MM.1S (cell line): ENCODE measurements at regions not wholly inside any gene's neighbourhood (a gene's known extent, or its start where the extent isn't known, plus 50 kb on each side); places are given as distances from the start of the nearest gene placed in this dataset.

Source experiments
- DNase-seq: peaks from one replicate; pipeline ENCODE4 v3.0.0-alpha.2; 2015
- H2AFZ ChIP-seq: fragments of 300-600 bp; sonication (generic); 2 replicates; pipeline ENCODE4 v1.6.0; 2016; ENCODE audit warnings: antibody characterized with exemption, low read length
- H3F3A ChIP-seq: fragments of 300-600 bp; sonication (generic); 2 replicates; pipeline ENCODE4 v1.6.1; 2016; ENCODE audit warnings: mild to moderate bottlenecking, antibody characterized with exemption, low read length, moderate library complexity, mixed read lengths; ENCODE audit not compliant: insufficient read depth
- H3K27ac ChIP-seq: fragments of 300-600 bp; sonication (generic); 2 replicates; pipeline ENCODE4 v1.5.1; 2016; ENCODE audit warnings: mild to moderate bottlenecking, low read length
- H3K27me3 ChIP-seq: fragments of 300-600 bp; sonication (generic); replicated peaks from 2 replicates; pipeline ENCODE4 v1.6.0; 2016; ENCODE audit warnings: low read length; ENCODE audit not compliant: insufficient read depth
- H3K36me3 ChIP-seq: fragments of 300-600 bp; sonication (generic); replicated peaks from 2 replicates; pipeline ENCODE4 v1.6.1; 2016; ENCODE audit warnings: mild to moderate bottlenecking, low read length, mixed read lengths; ENCODE audit not compliant: insufficient read depth
- H3K4me1 ChIP-seq: fragments of 300-600 bp; sonication (generic); 2 replicates; pipeline ENCODE4 v1.6.1; 2016; ENCODE audit warnings: low read length, mixed read lengths
- H3K4me2 ChIP-seq: fragments of 300-600 bp; sonication (generic); 2 replicates; pipeline ENCODE4 v1.6.0; 2016; ENCODE audit warnings: low read depth, low read length
- H3K4me3 ChIP-seq: fragments of 300-600 bp; sonication (generic); 2 replicates; pipeline ENCODE4 v1.5.1; 2016; ENCODE audit warnings: low read length, mixed read lengths
- H3K79me2 ChIP-seq: fragments of 300-600 bp; sonication (generic); 2 replicates; pipeline ENCODE4 v1.6.1; 2016; ENCODE audit warnings: mixed run types, low read length, mixed read lengths
- H3K9ac ChIP-seq: fragments of 300-600 bp; sonication (generic); 2 replicates; pipeline ENCODE4 v1.6.1; 2016; ENCODE audit warnings: low read length, mixed read lengths
- H3K9me2 ChIP-seq: fragments of 300-600 bp; sonication (generic); replicated peaks from 2 replicates; pipeline ENCODE4 v1.6.1; 2016; ENCODE audit warnings: mild to moderate bottlenecking, low read length, mixed read lengths; ENCODE audit not compliant: insufficient read depth
- H3K9me3 ChIP-seq: fragments of 300-600 bp; sonication (generic); replicated peaks from 2 replicates; pipeline ENCODE4 v1.6.1; 2016; ENCODE audit warnings: mild to moderate bottlenecking, low read length, mixed read lengths; ENCODE audit not compliant: insufficient read depth
- H4K20me1 ChIP-seq: fragments of 300-600 bp; sonication (generic); 2 replicates; pipeline ENCODE4 v1.6.1; 2016; ENCODE audit warnings: mild to moderate bottlenecking, low read length, moderate library complexity, mixed read lengths; ENCODE audit not compliant: insufficient read depth
- EZH2 ChIP-seq: fragments of 300-600 bp; sonication (generic); optimal IDR thresholded peaks from 2 replicates; pipeline ENCODE3; 2017; ENCODE audit warnings: low read depth, mild to moderate bottlenecking, antibody characterized with exemption, low read length, mixed read lengths
- EZH2phosphoT487 ChIP-seq: fragments of 300-600 bp; sonication (generic); IDR thresholded peaks from 2 replicates; pipeline ENCODE4 v1.6.1; 2018; ENCODE audit warnings: antibody characterized with exemption, low read length
- TF ChIP-seq, protein P1 (sequence below): fragments of 300-600 bp; sonication (generic); IDR thresholded peaks from 2 replicates; pipeline ENCODE4 v1.5.1; 2016; ENCODE audit warnings: antibody characterized with exemption, low read length, mixed read lengths

DNA sequence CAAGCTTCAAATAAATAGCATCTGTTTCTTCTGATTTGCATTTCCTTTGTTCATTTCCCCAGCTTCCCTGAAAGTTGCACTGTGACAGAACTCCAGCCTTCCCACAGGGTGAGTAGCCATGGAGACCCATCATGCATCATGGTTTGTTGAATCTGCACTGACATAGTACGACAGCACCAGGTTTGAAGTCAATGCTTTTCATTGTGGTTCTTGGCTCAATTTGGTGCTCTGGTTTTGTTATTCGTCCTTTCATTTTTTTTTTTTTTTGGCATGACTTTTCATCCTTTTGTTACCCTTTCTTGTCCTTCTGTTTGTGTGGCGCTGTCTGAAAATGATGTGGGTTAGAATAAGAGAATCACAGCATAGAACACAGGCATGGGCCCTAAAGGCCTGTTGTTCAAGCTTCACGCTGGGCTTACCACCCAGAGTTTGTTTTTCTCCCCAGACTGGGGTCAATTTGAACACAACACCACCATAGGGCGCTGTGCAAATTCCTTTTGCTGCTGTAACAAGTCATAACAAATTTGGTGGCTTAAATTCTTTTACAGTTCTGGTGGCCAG, 206.2 kb upstream of the CDH10 start:
- Histone ChIP-seq H3K36me3 (no peaks in the 10 kb centered on the region), H3K9me3 (no peaks in the 10 kb centered on the region), H3K79me2 (no peaks in the 10 kb centered on the region), H3K9ac (no peak overlapping the region), H3K4me3 (no peak overlapping the region), H3K27me3 (no peaks in the 10 kb centered on the region), H3K27ac (no peak overlapping the region), H3F3A (no peaks in the 10 kb centered on the region), H4K20me1 (no peaks in the 10 kb centered on the region), H2AFZ (no peak overlapping the region), H3K9me2 (no peaks in the 10 kb centered on the region), H3K4me1 (no peaks in the 10 kb centered on the region), H3K4me2 (no peak overlapping the region)
- TF ChIP-seq, protein P1, sequence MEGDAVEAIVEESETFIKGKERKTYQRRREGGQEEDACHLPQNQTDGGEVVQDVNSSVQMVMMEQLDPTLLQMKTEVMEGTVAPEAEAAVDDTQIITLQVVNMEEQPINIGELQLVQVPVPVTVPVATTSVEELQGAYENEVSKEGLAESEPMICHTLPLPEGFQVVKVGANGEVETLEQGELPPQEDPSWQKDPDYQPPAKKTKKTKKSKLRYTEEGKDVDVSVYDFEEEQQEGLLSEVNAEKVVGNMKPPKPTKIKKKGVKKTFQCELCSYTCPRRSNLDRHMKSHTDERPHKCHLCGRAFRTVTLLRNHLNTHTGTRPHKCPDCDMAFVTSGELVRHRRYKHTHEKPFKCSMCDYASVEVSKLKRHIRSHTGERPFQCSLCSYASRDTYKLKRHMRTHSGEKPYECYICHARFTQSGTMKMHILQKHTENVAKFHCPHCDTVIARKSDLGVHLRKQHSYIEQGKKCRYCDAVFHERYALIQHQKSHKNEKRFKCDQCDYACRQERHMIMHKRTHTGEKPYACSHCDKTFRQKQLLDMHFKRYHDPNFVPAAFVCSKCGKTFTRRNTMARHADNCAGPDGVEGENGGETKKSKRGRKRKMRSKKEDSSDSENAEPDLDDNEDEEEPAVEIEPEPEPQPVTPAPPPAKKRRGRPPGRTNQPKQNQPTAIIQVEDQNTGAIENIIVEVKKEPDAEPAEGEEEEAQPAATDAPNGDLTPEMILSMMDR, result no peak
- no peak for TF ChIP-seq EZH2phosphoT487
- TF ChIP-seq EZH2, result no peak
- no peak for DNase-seq

DNA sequence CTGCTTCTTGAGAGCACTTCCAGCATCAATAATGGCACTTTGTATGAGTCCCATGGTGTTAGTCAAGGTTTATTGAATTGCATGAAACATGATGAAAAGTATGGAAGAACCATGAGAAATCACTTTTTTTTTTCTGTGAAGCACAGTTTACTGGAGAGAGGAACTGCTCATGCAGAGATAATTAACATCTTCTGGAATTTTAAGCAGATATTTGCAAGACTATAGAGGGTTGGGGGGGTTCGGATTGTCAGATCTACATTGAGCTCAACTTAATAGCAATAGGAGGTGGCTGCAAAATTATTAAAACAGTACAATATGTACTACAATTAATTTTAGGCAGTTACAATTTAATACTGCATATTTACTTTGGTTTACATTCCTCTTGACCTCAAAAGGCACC, 204.4 kb upstream of the CDH10 start:
- Histone ChIP-seq H3K27ac (no peak overlapping the region), H3K9me3 (no peaks in the 10 kb centered on the region), H3K27me3 (no peaks in the 10 kb centered on the region), H2AFZ (no peak overlapping the region), H3K9me2 (no peaks in the 10 kb centered on the region), H3K79me2 (no peaks in the 10 kb centered on the region), H4K20me1 (no peaks in the 10 kb centered on the region), H3K36me3 (no peaks in the 10 kb centered on the region), H3F3A (no peaks in the 10 kb centered on the region), H3K4me1 (no peaks in the 10 kb centered on the region), H3K9ac (no peak overlapping the region), H3K4me3 (no peak overlapping the region), H3K4me2 (no peak overlapping the region)
- no peak for TF ChIP-seq EZH2phosphoT487
- no peak for TF ChIP-seq EZH2
- TF ChIP-seq, protein P1, result no peak
- DNase-seq, result no peak

DNA sequence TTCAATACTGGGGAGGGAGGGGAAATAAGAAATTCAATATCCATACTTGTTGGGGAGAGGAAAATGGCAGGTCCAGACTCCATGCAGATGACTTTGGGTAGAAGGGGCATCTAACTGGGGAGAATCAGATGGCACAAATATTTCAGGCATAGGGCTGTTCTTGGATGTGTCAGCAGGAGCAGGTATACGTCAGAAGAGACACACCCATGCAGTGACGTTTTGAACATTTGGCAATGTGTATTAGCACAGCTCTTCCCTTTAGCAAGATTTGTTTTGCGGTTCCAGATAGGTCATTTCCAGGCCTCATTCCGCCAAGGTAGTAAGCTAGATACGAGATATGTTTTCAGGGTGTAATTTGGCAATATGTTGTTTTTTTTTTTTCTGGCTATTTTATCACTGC, 187.2 kb upstream of the CDH10 start:
- H3K4me1 ChIP-seq, result no peaks in the 10 kb centered on the region
- DNase-seq, result no peak
- no peaks in the 10 kb centered on the region for H3K36me3 ChIP-seq
- no peak overlapping the region for H3K9ac ChIP-seq
- H3K9me2 ChIP-seq, result no peaks in the 10 kb centered on the region
- H2AFZ ChIP-seq, result no peak overlapping the region
- H3K4me2 ChIP-seq, result no peak overlapping the region
- H3K79me2 ChIP-seq, result no peaks in the 10 kb centered on the region
- TF ChIP-seq EZH2, result no peak
- TF ChIP-seq, protein P1, result no peak
- no peak for TF ChIP-seq EZH2phosphoT487
- no peak overlapping the region for H3K27ac ChIP-seq
- H3K9me3 ChIP-seq, result no peaks in the 10 kb centered on the region
- no peaks in the 10 kb centered on the region for H4K20me1 ChIP-seq
- no peak overlapping the region for H3K4me3 ChIP-seq
- H3F3A ChIP-seq, result no peaks in the 10 kb centered on the region
- no peaks in the 10 kb centered on the region for H3K27me3 ChIP-seq
